ENCODE measurements at regions not wholly inside any gene's neighbourhood (a gene's known extent, or its start where the extent isn't known, plus 50 kb on each side); places are given as distances from the start of the nearest gene placed in this dataset.

DNA sequence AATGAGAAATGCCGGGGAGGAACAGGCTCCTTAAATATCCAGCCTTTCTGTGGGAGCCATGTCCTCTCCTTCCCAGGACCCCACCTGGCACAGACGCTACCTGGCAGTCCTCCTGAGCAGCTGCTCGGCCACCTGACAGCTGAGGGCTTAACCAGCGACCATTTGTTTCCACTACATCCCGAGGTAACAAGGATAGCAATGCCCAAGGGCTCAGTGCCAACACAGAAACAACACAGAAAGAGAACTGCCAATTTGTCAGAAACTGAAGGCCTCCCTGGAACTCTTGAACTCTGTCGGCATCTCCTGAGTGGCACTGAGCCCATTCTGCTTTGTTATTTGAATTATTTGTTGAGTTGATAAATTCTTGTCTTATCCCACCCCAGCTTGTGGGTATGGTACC is 122.2 kb upstream of the ARHGAP28 start (continued):
- TF ChIP-seq, protein P1, sequence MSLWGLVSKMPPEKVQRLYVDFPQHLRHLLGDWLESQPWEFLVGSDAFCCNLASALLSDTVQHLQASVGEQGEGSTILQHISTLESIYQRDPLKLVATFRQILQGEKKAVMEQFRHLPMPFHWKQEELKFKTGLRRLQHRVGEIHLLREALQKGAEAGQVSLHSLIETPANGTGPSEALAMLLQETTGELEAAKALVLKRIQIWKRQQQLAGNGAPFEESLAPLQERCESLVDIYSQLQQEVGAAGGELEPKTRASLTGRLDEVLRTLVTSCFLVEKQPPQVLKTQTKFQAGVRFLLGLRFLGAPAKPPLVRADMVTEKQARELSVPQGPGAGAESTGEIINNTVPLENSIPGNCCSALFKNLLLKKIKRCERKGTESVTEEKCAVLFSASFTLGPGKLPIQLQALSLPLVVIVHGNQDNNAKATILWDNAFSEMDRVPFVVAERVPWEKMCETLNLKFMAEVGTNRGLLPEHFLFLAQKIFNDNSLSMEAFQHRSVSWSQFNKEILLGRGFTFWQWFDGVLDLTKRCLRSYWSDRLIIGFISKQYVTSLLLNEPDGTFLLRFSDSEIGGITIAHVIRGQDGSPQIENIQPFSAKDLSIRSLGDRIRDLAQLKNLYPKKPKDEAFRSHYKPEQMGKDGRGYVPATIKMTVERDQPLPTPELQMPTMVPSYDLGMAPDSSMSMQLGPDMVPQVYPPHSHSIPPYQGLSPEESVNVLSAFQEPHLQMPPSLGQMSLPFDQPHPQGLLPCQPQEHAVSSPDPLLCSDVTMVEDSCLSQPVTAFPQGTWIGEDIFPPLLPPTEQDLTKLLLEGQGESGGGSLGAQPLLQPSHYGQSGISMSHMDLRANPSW (CRISPR knock-in tag; IDR thresholded peaks at IDR 0.05), result no peak
- TF ChIP-seq POLR2A (conservative IDR thresholded peaks at IDR 0.05) (no peak), TAF15 (IDR thresholded peaks at IDR 0.05; ENCODE audit: low read depth, low read length) (no peak), PCBP1 (IDR thresholded peaks at IDR 0.05; ENCODE audit: low read depth, low read length, poor library complexity, severe bottlenecking) (no peak)

DNA sequence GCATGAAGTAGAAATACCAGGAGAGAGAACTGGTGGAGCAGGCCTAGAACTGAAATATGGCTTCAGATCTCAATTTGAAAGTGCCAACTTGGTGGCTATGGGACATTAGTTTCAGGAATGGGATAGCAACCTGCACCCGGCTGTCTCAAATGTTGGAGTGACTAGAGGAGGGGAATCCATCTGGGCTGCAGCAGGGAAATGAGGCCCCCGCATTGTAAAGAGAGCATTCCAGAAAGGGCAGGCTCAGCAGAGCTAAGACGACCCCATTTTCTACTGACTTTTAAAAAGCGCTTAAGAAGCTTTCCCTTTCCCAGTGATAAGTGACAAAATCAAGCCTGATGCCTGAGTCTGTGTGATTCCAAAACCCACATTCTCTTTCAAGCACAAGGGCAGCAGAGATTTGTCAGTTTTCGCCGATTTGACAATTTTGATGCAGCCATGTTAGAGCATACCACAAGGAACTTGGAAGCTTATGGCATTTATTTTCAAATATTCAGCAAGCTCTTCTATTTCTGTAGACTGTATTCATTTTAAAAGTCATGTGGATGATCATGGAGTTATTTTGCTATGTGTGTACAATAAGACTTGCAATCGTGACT is 119.8 kb upstream of the ARHGAP28 start:
- ChIA-PET CTCF (ENCODE audit: low intra/inter-chr PET ratio) (no interaction called here), POLR2A (interaction anchor here (1.1 kb wide), 1 partner anchor 60 kb away, joined by 3 read pairs; no protein-coding TSS in a partner anchor)
- DNase-seq (ENCODE audit: extremely low read depth in 1 of 4, low spot score in 3 of 4), result no peak
- Histone ChIP-seq H3K9me3 (replicated peaks; ENCODE audit: control insufficient read depth, insufficient read depth, low read depth, low read length) (no peaks in the 10 kb centered on the region), H3K9me1 (ENCODE audit: control insufficient read depth, insufficient read depth, low read length) (no peaks in the 10 kb centered on the region), H3K9ac (ENCODE audit: insufficient read depth in 1 of 2, low read depth in 2 of 2, low read length in 2 of 2) (no peak overlapping the region), H3K27me3 (ENCODE audit: control insufficient read depth in 2 of 2, insufficient read depth in 2 of 2, low read length in 2 of 2) (peaks cover 3 to 8% of the 10 kb centered on the region in 2 experiments; a peak in 1 of 5 replicates), H3K36me3 (ENCODE audit: control insufficient read depth, insufficient read depth, low read length) (no peaks in the 10 kb centered on the region), H3K4me3 (no peak overlapping the region), H2AFZ (ENCODE audit: low read depth, low read length) (no peak overlapping the region), H4K20me1 (replicated peaks; ENCODE audit: control insufficient read depth, insufficient read depth, low read length) (no peaks in the 10 kb centered on the region), H3K27ac (ENCODE audit: extremely low read depth, low read depth, low read length) (no peak overlapping the region), H3K4me1 (replicated peaks in 1 of 2; ENCODE audit: control insufficient read depth in 2 of 2, insufficient read depth in 2 of 2, low read length in 2 of 2) (no peaks in the 10 kb centered on the region), H3K79me2 (ENCODE audit: control insufficient read depth, insufficient read depth, low read length) (no peaks in the 10 kb centered on the region), H3K4me2 (ENCODE audit: insufficient read depth, low read length) (no peak overlapping the region)
- in situ Hi-C loops (cut with MboI), result no loop called here
- WGBS (ENCODE audit: insufficient coverage, low coverage, missing lambda C conversion rate), result 1% methylated on average over 7 of the region's 7 CpGs
- TF ChIP-seq C11orf30 (IDR thresholded peaks at IDR 0.05; ENCODE audit: low read depth) (peak; percentile 27; the same call in 1 of the 2 replicates), ZNF316 (IDR thresholded peaks at IDR 0.05) (peak; percentile 36)
- TF ChIP-seq, protein P2, sequence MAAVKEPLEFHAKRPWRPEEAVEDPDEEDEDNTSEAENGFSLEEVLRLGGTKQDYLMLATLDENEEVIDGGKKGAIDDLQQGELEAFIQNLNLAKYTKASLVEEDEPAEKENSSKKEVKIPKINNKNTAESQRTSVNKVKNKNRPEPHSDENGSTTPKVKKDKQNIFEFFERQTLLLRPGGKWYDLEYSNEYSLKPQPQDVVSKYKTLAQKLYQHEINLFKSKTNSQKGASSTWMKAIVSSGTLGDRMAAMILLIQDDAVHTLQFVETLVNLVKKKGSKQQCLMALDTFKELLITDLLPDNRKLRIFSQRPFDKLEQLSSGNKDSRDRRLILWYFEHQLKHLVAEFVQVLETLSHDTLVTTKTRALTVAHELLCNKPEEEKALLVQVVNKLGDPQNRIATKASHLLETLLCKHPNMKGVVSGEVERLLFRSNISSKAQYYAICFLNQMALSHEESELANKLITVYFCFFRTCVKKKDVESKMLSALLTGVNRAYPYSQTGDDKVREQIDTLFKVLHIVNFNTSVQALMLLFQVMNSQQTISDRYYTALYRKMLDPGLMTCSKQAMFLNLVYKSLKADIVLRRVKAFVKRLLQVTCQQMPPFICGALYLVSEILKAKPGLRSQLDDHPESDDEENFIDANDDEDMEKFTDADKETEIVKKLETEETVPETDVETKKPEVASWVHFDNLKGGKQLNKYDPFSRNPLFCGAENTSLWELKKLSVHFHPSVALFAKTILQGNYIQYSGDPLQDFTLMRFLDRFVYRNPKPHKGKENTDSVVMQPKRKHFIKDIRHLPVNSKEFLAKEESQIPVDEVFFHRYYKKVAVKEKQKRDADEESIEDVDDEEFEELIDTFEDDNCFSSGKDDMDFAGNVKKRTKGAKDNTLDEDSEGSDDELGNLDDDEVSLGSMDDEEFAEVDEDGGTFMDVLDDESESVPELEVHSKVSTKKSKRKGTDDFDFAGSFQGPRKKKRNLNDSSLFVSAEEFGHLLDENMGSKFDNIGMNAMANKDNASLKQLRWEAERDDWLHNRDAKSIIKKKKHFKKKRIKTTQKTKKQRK (IDR thresholded peaks at IDR 0.05; ENCODE audit: borderline replicate concordance, low read depth, low read length), result no peak
- TF ChIP-seq, protein P3, sequence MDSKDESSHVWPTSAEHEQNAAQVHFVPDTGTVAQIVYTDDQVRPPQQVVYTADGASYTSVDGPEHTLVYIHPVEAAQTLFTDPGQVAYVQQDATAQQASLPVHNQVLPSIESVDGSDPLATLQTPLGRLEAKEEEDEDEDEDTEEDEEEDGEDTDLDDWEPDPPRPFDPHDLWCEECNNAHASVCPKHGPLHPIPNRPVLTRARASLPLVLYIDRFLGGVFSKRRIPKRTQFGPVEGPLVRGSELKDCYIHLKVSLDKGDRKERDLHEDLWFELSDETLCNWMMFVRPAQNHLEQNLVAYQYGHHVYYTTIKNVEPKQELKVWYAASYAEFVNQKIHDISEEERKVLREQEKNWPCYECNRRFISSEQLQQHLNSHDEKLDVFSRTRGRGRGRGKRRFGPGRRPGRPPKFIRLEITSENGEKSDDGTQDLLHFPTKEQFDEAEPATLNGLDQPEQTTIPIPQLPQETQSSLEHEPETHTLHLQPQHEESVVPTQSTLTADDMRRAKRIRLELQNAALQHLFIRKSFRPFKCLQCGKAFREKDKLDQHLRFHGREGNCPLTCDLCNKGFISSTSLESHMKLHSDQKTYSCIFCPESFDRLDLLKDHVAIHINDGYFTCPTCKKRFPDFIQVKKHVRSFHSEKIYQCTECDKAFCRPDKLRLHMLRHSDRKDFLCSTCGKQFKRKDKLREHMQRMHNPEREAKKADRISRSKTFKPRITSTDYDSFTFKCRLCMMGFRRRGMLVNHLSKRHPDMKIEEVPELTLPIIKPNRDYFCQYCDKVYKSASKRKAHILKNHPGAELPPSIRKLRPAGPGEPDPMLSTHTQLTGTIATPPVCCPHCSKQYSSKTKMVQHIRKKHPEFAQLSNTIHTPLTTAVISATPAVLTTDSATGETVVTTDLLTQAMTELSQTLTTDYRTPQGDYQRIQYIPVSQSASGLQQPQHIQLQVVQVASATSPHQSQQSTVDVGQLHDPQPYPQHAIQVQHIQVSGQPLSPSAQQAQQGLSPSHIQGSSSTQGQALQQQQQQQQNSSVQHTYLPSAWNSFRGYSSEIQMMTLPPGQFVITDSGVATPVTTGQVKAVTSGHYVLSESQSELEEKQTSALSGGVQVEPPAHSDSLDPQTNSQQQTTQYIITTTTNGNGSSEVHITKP (IDR thresholded peaks at IDR 0.05; ENCODE audit: partially characterized antibody), result no peak
- no peak for FAIRE-seq
- no peak for ATAC-seq
- intact Hi-C loops (cut with micrococcal nuclease), result loop anchor here (5.0 kb wide), 1 partner anchor 278 kb away; no protein-coding TSS in a partner anchor
- BruUV-seq (replicated peaks), result no TSS peak
